C4-2B (cell line): ENCODE measurements at regions not wholly inside any gene's neighbourhood (a gene's known extent, or its start where the extent isn't known, plus 50 kb on each side); places are given as distances from the start of the nearest gene placed in this dataset.

Experiments used
- H3K27ac ChIP-seq: fragments of 450-650 bp; 2 replicates; pipeline ENCODE4 v1.5.1; 2017
- CTCF ChIP-seq: fragments of 450-650 bp; conservative IDR thresholded peaks from 2 replicates; pipeline ENCODE4 v1.5.1; 2017; ENCODE audit warnings: mild to moderate bottlenecking
- ZFX ChIP-seq: fragments of 450-650 bp; IDR thresholded peaks from 2 replicates; pipeline ENCODE4 v1.6.1; 2017

- H3K27ac ChIP-seq: no peak overlapping the region
- no peak for TF ChIP-seq CTCF
- no peak for TF ChIP-seq ZFX
Measured at GRCh38 chr2:238995634-238996033, 147.7 kb downstream of the TWIST2 start.

GRCh38 chr2:238996331-238997136 is 148.6 kb downstream of the TWIST2 start:
- no peak overlapping the region for H3K27ac ChIP-seq
- TF ChIP-seq ZFX: no peak
- TF ChIP-seq CTCF: no peak

- H3K27ac ChIP-seq: no peak overlapping the region
- TF ChIP-seq CTCF (no peak), ZFX (no peak)
Measured at GRCh38 chr2:238997137-238997390, 149.2 kb downstream of the TWIST2 start.

- no peak overlapping the region for H3K27ac ChIP-seq
- TF ChIP-seq CTCF (no peak), ZFX (no peak)
Measured at GRCh38 chr2:238997684-238998083, 149.8 kb downstream of the TWIST2 start.
